ENCODE measurements at regions not wholly inside any gene's neighbourhood (a gene's known extent, or its start where the extent isn't known, plus 50 kb on each side); places are given as distances from the start of the nearest gene placed in this dataset.

- TF ChIP-seq CTCF (conservative IDR thresholded peaks at IDR 0.05) (peak; percentile 78), ZFX (IDR thresholded peaks at IDR 0.05) (no peak)
Measured at GRCh38 chr6:119978274-119978889, 628.8 kb upstream of the MAN1A1 start.

Measured in C4-2B (cell line).